ENCODE measurements at regions not wholly inside any gene's neighbourhood (a gene's known extent, or its start where the extent isn't known, plus 50 kb on each side); places are given as distances from the start of the nearest gene placed in this dataset.

DNA sequence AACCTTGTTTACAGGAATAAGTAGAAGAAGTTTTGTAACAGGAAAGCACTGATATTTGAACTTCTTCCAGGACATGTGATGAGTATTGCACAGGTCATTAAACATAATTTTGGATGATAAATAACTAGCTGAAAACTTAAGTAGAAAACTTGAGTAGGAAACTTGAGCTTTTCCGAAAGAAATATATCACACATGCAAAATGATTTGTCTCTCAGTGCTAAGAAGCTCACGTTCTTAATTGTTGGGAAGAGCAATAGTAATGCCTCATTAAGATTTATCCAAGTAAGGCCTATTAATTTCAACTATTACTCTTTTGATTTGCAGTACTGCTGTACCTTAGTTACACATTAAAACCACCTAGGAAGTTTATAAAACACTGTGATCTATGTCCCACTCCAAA, 1921.9 kb upstream of the LRRTM1 start:
- no peaks in the 10 kb centered on the region for H3K4me1 ChIP-seq
- no peaks in the 10 kb centered on the region for H3K27me3 ChIP-seq
- 63 to 76% methylated on average over 2 of the region's 2 CpGs for WGBS, 2 donors
- ATAC-seq (no peak), DNase-seq (no peak), FAIRE-seq (no peak)
- TF ChIP-seq, protein P1, sequence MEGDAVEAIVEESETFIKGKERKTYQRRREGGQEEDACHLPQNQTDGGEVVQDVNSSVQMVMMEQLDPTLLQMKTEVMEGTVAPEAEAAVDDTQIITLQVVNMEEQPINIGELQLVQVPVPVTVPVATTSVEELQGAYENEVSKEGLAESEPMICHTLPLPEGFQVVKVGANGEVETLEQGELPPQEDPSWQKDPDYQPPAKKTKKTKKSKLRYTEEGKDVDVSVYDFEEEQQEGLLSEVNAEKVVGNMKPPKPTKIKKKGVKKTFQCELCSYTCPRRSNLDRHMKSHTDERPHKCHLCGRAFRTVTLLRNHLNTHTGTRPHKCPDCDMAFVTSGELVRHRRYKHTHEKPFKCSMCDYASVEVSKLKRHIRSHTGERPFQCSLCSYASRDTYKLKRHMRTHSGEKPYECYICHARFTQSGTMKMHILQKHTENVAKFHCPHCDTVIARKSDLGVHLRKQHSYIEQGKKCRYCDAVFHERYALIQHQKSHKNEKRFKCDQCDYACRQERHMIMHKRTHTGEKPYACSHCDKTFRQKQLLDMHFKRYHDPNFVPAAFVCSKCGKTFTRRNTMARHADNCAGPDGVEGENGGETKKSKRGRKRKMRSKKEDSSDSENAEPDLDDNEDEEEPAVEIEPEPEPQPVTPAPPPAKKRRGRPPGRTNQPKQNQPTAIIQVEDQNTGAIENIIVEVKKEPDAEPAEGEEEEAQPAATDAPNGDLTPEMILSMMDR (IDR thresholded peaks at IDR 0.05) = no peak
- intact Hi-C loops (cut with DNase I) = no loop called here
- no peak overlapping the region for H3K4me3 ChIP-seq
- no peaks in the 10 kb centered on the region for H3K36me3 ChIP-seq
- no peak overlapping the region for H3K27ac ChIP-seq
- no peaks in the 10 kb centered on the region for H3K9me3 ChIP-seq

DNA sequence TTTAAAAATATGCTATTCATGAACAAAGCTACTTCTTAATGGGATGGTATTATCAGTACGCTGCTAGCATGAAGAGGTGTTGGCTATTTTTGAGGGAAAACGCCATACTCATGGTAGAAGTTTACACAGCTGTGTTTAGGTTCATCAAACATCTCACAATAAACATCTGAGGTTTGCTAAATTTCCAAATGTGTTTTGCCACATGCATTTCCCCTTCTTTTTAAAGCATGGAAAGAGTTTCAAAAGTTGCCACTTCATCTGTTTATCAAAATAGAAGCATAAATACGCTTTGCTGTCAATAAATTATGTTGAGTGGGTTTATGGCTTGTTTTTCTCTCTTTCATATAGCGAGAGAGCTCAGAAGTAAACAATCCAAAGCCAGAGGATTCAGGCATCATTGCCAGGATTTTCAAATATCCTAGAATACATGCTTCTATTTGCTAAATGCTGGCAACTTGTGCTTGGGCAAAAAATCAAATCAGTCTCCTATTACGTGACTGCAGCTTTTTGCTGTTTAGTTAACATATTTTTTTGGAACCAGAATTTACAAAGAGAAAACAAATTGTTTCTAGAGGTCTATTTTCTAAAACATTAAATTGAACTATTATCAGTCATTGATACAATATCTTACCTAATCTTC, 1919.9 kb upstream of the LRRTM1 start:
- no peak for ATAC-seq
- WGBS, 2 donors = 74% methylated on average over 5 of the region's 5 CpGs
- TF ChIP-seq, protein P1 (IDR thresholded peaks at IDR 0.05) = no peak
- Histone ChIP-seq H3K27ac (no peak overlapping the region), H3K4me1 (no peaks in the 10 kb centered on the region), H3K36me3 (no peaks in the 10 kb centered on the region), H3K4me3 (no peak overlapping the region), H3K9me3 (no peaks in the 10 kb centered on the region), H3K27me3 (no peaks in the 10 kb centered on the region)
- no peak for FAIRE-seq
- no peak for DNase-seq
- intact Hi-C loops (cut with DNase I) = no loop called here

DNA sequence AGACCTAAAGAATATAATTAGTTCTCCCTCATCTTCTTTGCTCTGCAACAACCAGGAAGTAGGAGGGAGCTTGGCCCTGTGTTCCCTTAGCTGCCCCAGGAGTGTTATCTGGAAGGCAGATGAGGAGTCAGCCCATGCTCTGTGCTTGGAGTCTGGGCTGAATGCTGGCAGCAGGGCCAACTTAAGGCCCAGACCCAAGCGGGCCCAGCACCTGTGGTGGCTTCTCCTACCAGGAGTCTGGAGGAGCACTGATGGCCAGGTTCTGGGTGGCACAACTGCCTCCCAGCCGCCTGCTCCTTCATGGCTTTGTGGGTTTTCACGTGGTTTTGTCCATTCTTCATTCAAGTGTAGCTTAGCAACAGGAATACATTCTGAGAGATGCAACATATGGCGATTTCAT, 1910.7 kb upstream of the LRRTM1 start:
- Histone ChIP-seq H3K4me1 (no peaks in the 10 kb centered on the region), H3K27me3 (no peaks in the 10 kb centered on the region), H3K36me3 (no peaks in the 10 kb centered on the region), H3K4me3 (no peak overlapping the region), H3K9me3 (no peaks in the 10 kb centered on the region), H3K27ac (no peak overlapping the region)
- WGBS, 2 donors = 68 to 71% methylated on average over 4 of the region's 4 CpGs
- TF ChIP-seq, protein P1 (IDR thresholded peaks at IDR 0.05) = no peak
- no peak for ATAC-seq
- FAIRE-seq = no peak
- DNase-seq = no peak
- intact Hi-C loops (cut with DNase I) = no loop called here

DNA sequence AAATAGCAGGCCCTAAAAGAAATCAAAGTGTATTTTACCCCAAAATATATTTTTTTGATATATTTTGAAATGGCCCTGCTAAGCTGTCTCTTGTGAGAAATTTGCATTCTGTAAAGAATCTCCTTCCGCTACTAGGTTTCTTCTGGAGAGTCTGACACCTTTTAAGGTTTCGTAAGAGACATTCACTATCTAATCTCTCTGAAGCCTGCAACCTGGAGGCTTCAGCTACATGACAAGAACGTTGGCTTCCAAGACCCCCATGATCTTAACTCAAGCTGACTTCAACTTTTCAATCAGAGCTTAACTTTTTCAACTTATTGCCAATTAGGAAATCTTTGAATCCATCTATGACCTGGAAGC, 1894.9 kb upstream of the LRRTM1 start:
- Histone ChIP-seq H3K9me3 (no peaks in the 10 kb centered on the region), H3K4me1 (no peaks in the 10 kb centered on the region), H3K36me3 (no peaks in the 10 kb centered on the region), H3K4me3 (no peak overlapping the region), H3K27ac (no peak overlapping the region), H3K27me3 (no peaks in the 10 kb centered on the region)
- intact Hi-C loops (cut with DNase I) = no loop called here
- 67 to 70% methylated on average over 3 of the region's 3 CpGs for WGBS, 2 donors
- DNase-seq (no peak), ATAC-seq (no peak), FAIRE-seq (no peak)
- TF ChIP-seq, protein P1 (IDR thresholded peaks at IDR 0.05) = no peak

DNA sequence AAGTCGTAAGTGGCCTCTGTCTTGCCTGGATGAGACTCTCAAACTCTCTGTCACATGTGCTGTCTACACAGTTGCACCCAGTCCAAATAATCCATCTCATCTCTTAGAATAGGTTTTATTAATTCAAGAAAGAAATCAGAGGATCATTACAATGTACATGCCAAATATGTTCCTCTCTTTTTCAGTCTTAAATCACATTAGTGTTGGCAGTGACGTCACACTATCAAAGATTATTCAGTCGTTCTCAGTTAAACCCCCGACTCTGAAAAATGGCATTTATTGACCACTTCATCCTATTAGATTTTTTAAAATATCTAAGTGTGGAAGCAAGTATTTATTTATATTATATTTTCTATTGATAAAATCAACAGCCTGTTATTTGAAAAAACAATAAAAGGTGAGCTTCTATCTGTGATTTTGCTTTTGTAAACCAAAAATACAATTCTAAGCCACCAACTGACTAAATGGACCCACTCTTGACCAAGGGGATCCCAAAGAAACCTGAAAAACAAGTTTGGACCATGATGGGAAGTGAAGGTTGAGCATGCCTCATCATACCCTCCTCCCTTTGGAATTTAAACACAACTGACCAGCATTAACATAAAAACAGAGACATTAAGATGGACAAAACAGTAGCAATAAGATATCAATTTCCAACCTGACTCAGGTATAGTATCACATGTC, 1894.4 kb upstream of the LRRTM1 start:
- TF ChIP-seq, protein P1 (IDR thresholded peaks at IDR 0.05) = no peak
- Histone ChIP-seq H3K27me3 (no peaks in the 10 kb centered on the region), H3K4me1 (no peaks in the 10 kb centered on the region), H3K4me3 (no peak overlapping the region), H3K9me3 (no peaks in the 10 kb centered on the region), H3K27ac (no peak overlapping the region), H3K36me3 (no peaks in the 10 kb centered on the region)
- intact Hi-C loops (cut with DNase I) = no loop called here
- ATAC-seq (no peak), FAIRE-seq (no peak), DNase-seq (no peak)
- WGBS, 2 donors = 70 to 74% methylated on average over 4 of the region's 4 CpGs

Measured in pancreas (tissue), 10 donors.